DND-41 (cell line): ENCODE measurements at regions not wholly inside any gene's neighbourhood (a gene's known extent, or its start where the extent isn't known, plus 50 kb on each side); places are given as distances from the start of the nearest gene placed in this dataset.

Experiments
- ATAC-seq: fragments of 200-7000 bp; cut with Tn5 transposase; 3 replicates; pipeline ENCODE4 v1.9.1; 2021; ENCODE audit warnings: low read depth; ENCODE audit not compliant: insufficient read depth
- DNase-seq: peaks from one replicate; pipeline ENCODE4 v3.0.0-alpha.2; 2020
- H2AFZ ChIP-seq: 2 replicates; pipeline ENCODE4 v1.6.0; 2012; ENCODE audit warnings: low read depth, low read length
- H3K27ac ChIP-seq: 2 replicates; pipeline ENCODE4 v1.5.1; 2012; ENCODE audit warnings: low read length, inconsistent platforms
- H3K27me3 ChIP-seq: fragments of 200-600 bp; sonication (generic); 2 replicates; pipeline ENCODE4 v1.6.0; 2012; ENCODE audit warnings: low read length, mild to moderate bottlenecking, inconsistent platforms; ENCODE audit not compliant: insufficient read depth, poor library complexity
- H3K36me3 ChIP-seq: 2 replicates; pipeline ENCODE4 v1.5.1; 2012; ENCODE audit warnings: low read length, inconsistent platforms; ENCODE audit not compliant: insufficient read depth
- H3K4me1 ChIP-seq: 2 replicates; pipeline ENCODE4 v1.5.1; 2012; ENCODE audit warnings: mild to moderate bottlenecking, low read length; ENCODE audit not compliant: insufficient read depth
- H3K4me2 ChIP-seq: 2 replicates; pipeline ENCODE4 v1.6.0; 2012; ENCODE audit warnings: mild to moderate bottlenecking, moderate library complexity, low read length, inconsistent platforms; ENCODE audit not compliant: insufficient read depth
- H3K4me3 ChIP-seq, 2 experiments: fragments of 200-600 bp in 1 of 2; shearing (Covaris generic) in 1 of 2; 2 replicates each; pipeline ENCODE4 v1.5.1; 2012 to 2016; ENCODE audit warnings: inconsistent platforms in 2 of 2, low read length in 2 of 2, mild to moderate bottlenecking in 2 of 2, low read depth in 1 of 2, moderate library complexity in 1 of 2
- H3K79me2 ChIP-seq: 2 replicates; pipeline ENCODE4 v1.6.0; 2012; ENCODE audit warnings: low read length, inconsistent platforms; ENCODE audit not compliant: insufficient read depth
- H3K9ac ChIP-seq: 2 replicates; pipeline ENCODE4 v1.6.0; 2012; ENCODE audit warnings: low read depth, mild to moderate bottlenecking, inconsistent platforms, low read length, moderate library complexity
- H3K9me3 ChIP-seq: 2 replicates; pipeline ENCODE4 v1.5.1; 2012; ENCODE audit warnings: low read length, moderate library complexity, mild to moderate bottlenecking, inconsistent platforms; ENCODE audit not compliant: insufficient read depth, severe bottlenecking
- H4K20me1 ChIP-seq: 2 replicates; pipeline ENCODE4 v1.6.0; 2012; ENCODE audit warnings: low read length; ENCODE audit not compliant: insufficient read depth
- CTCF ChIP-seq: IDR thresholded peaks from 2 replicates; pipeline ENCODE4 v1.5.1; 2012; ENCODE audit warnings: borderline replicate concordance, low read length, moderate library complexity, mild to moderate bottlenecking; ENCODE audit not compliant: poor library complexity, severe bottlenecking; ENCODE audit errors: extremely low read depth
- EZH2 ChIP-seq: IDR thresholded peaks from 3 replicates; pipeline ENCODE4 v1.6.1; 2012; ENCODE audit warnings: borderline replicate concordance, low read depth, mild to moderate bottlenecking, moderate library complexity, low read length, inconsistent platforms; ENCODE audit not compliant: severe bottlenecking

DNA sequence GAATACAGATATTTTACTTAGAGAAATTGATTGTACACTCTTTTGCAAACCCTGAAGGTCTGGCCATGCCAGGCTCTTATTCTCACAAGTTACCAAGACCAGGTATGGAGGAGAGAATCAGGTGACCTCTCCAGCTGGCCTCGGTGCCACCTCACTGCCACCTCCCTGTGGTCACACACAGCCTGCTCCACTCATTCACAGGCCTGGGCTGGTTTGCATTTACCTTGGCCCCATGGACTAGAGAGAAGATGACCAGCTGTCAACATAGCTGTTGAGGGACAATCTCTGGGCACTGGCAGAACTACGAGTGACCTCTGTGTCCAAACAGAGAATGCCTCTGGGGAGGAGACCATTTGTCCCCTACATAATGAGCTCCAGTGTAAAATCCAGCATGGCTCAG, 291.2 kb upstream of the RUNX1 start:
- no peak overlapping the region for H3K4me2 ChIP-seq
- H3K9me3 ChIP-seq: peaks cover 15% of the 10 kb centered on the region
- H3K36me3 ChIP-seq: no peaks in the 10 kb centered on the region
- no peaks in the 10 kb centered on the region for H4K20me1 ChIP-seq
- no peaks in the 10 kb centered on the region for H3K79me2 ChIP-seq
- no peak for DNase-seq
- no peaks in the 10 kb centered on the region for H3K27me3 ChIP-seq
- peaks cover 14% of the 10 kb centered on the region for H3K4me1 ChIP-seq
- ATAC-seq: no peak
- no peak overlapping the region for H3K9ac ChIP-seq
- H3K4me3 ChIP-seq: no peak overlapping the region
- TF ChIP-seq CTCF (no peak), EZH2 (no peak)
- H2AFZ ChIP-seq: no peak overlapping the region
- no peak overlapping the region for H3K27ac ChIP-seq

GRCh38 chr21:35338881-35339632, 290.0 kb upstream of the RUNX1 start:
- Histone ChIP-seq H2AFZ (no peak overlapping the region), H3K4me2 (no peak overlapping the region), H3K36me3 (no peaks in the 10 kb centered on the region), H3K27me3 (no peaks in the 10 kb centered on the region), H3K27ac (no peak overlapping the region), H3K4me3 (no peak overlapping the region), H3K4me1 (peaks cover 25% of the 10 kb centered on the region), H3K9me3 (peaks cover 8% of the 10 kb centered on the region), H4K20me1 (no peaks in the 10 kb centered on the region), H3K79me2 (no peaks in the 10 kb centered on the region), H3K9ac (no peak overlapping the region)
- DNase-seq: no peak
- ATAC-seq: no peak
- TF ChIP-seq EZH2: no peak
- TF ChIP-seq CTCF: no peak

GRCh38 chr21:35338281-35338680, 289.2 kb upstream of the RUNX1 start:
- no peaks in the 10 kb centered on the region for H4K20me1 ChIP-seq
- H3K9ac ChIP-seq: no peak overlapping the region
- H3K9me3 ChIP-seq: peaks cover 2% of the 10 kb centered on the region
- no peaks in the 10 kb centered on the region for H3K27me3 ChIP-seq
- H2AFZ ChIP-seq: no peak overlapping the region
- H3K4me1 ChIP-seq: peaks cover 29% of the 10 kb centered on the region
- H3K4me2 ChIP-seq: no peak overlapping the region
- no peaks in the 10 kb centered on the region for H3K79me2 ChIP-seq
- no peak overlapping the region for H3K27ac ChIP-seq
- no peak for ATAC-seq
- no peak overlapping the region for H3K4me3 ChIP-seq
- DNase-seq: no peak
- TF ChIP-seq CTCF: no peak
- no peak for TF ChIP-seq EZH2
- no peaks in the 10 kb centered on the region for H3K36me3 ChIP-seq
